Limb (tissue), 2 donors: ENCODE measurements at regions not wholly inside any gene's neighbourhood (a gene's known extent, or its start where the extent isn't known, plus 50 kb on each side); places are given as distances from the start of the nearest gene placed in this dataset.

Experiments
- DNase-seq, 2 donors: peaks; one replicate each; pipeline ENCODE4 v3.0.0-alpha.2; 2016; ENCODE audit errors: extremely low spot score in 2 of 2

DNA sequence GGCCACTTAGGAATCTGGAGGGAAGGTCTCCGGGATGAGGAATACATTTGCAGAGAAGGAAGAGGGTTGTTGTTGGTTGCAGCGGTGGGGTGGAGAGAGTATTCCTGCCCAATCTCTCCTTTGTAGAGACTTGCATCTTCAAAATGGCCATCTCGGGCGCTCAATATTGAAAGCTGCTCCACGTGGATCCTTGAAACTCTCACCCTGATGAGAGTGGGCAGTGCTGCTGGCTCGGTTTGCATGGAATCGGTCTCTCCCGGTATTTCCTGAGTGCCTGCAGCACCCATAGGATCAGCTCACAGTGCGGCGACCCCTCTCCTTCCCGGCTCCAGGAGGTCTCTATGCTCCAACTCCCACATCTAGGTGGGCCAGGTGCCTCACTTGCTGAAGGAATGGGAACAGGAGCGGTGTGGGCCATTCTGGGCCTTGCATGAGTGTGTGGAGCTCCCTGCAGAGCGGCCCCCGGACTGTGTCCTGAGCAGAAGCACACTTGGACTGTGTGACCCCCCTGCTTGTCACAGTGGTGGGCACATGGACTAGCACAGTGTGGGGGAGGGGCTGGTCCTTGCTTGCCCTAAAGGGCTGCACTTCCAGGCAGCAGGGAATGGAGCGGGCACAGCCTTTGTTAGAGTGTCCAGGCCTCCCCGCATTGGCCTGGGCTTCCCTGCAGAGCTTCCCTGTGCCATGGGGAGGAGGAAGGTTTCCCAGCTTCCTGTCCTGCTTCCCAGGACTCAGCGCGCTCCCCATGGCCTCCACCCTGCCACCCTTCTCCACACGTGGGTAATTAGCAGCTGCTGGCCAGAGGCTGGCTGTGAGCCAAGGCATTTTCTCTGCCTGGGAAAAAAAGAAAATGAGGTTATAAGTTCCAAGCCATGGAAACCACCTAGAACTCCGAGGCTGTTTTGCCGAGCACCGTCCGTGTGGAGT is 139.3 kb downstream of the IRF8 start:
- no peak for DNase-seq

DNA sequence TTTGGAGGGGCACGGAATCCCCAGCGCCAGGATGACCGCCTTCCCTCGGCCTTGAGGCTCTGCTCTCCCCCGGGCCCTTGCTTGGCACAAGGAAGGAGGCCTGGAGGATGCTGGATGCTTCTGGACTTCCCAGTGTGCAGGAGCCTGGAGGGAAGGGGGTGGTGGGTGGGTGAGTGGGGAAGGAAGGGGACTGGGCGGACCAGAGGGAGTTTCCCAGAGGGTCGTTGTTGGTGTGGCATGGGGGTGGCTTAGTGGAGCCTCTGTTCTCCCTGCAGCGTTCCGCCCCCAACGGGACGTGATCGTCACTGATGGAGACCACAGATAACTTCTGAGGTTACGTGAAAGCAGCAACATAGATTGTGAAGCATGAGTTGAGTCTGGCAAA is 140.0 kb downstream of the IRF8 start:
- DNase-seq: no peak

DNA sequence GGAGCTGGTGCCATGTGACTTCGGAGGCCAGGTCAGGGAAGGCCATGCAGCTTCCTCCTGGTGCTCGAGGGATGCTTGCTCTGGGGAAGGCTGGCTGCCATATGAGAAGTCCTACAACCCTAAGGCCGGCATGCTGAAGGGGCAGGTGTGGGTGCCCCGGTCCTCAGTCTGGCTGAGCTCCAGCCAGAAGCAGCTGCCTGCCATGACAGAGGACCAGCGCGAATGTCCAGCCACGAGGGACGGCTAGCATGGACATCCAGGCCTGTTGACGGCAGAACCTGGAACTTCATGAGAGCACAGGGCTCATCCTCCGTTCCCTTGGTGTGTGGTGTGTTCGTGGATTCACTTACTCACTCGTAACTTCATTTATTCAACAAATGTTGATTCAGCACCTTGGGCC is 140.6 kb downstream of the IRF8 start:
- no peak for DNase-seq

DNA sequence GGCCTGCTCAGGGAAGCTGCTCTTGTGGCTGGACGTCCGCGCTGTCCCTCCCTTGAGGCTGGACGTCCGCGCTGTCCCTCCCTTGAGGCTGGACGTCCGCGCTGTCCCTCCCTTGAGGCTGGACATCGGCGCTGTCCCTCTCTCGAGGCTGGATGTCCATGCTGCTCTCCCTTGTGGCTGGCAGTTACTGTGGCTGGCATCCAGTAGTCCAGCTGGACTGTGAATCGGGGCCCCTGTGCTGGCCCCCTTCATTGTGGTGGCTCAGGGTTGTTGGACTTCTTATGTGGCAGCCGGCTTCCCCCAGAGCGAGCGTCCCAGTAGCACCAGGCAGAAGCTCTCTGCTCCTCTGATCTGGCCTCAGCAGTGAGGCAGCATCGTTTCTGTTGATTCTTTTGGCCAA is 141.5 kb downstream of the IRF8 start:
- no peak for DNase-seq

DNA sequence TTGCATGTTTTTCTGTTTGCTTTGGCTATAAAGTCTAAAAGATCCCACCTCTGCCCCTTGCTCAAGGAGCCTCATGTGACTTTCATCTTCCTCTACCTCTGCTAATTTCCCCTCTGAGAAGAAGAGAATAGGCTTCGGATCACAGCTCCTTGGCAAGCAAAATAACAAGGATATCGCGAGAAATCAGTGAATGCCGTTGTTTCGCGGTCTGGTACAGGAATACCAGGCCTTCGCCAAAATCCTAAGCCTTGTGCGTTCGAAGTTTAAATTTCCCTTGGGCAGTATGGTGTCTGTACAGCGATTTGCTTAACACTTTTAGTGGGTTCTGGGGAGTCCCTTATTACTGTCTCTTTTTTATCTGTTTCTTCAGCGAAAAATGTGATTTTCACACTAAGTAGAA is 142.3 kb downstream of the IRF8 start:
- DNase-seq: no peak

DNA sequence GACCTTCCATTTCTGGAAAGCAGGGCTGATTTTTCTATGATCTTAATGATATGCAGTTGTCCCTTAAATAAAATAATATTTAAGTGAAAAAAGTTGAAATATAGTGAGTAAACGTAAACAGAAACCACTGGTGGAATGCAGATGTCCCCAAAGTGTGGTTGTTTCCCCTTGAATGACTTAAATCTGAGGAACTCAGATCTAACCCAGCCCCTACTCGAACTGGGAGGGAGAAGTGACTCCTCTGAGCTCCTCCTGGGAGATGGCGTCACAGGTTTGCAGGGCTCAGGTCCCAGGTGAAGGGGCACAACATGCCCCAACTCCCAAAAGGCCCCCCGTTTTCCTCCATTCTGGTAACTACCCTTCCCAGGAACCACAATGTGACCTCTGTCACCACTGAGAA is 142.8 kb downstream of the IRF8 start:
- no peak for DNase-seq

DNA sequence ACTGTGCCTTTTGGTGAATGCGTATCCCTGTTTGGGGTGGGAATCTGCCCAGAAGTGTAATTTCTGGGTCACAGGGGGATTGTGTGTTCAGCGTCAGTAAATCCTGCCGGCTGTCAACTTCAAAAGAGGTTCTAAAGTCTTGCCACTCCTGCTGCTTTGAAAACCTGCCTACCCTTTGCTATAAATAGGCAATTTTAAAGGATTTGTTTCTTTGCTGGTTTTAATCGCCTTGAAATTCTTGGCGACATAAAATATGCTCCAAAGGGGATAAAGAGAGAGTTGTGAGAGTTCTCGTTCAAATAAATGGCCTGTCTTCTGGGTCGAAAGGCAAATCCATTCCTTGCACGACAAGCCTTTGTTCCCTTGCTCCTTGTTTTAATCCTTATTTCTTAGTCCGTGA is 143.4 kb downstream of the IRF8 start:
- DNase-seq: no peak

DNA sequence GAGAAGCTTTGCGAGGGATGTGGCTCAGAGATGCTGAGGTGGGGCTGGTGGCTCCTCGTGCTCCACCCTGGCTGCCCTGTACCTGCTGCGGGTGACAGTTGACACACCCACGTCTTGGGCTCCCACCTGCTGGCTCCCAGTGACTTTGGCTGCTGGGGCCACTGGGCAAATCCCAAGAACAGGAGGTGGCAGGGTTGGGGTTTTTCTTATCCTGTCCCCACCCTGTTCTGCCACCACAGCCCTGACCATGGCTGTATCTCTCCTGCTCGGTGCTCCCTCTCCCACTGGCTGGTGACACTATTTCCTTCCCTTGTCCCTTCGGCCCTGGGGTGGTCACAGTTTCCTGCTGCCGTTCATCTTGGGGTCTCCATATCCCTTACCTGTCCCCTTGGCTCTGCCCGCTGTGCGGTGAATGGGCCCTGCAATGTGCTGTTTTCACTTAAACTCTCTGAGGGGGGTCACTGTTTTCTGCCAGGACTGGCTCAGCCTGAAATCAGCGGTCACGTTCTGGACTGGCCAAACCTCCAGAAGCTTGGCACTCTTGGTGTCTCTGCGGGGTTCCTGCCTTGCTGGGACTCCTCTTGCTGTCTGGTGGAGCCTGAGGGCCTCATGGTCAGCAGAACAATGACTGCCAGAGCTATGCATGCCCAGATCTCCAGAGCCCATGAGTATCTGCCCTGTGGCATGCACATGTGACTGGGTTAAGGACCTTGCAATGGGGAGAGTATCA is 144.2 kb downstream of the IRF8 start:
- DNase-seq: no peak

DNA sequence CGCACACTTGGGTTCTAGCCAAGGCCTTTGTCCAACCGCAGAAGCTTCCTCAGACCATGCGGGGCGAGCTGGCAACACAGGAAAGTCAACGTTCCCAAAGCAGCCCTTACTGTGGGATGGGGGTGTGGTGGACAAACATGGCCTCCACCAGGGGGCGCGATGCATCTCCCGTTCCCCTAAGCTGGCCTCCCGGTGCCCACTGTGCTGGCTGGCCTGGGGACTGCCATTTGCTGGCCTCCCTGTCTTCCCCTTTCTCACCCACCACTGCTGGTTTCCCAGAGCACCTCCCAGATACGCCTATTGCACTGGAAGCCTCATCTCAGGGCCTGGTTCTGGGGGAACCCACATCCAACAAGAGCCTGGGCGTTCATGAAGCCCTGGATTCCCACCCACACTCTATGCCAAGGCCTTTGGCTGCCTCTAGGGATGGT is 145.3 kb downstream of the IRF8 start:
- DNase-seq: peak in 1 of 2 donors; percentile 64

DNA sequence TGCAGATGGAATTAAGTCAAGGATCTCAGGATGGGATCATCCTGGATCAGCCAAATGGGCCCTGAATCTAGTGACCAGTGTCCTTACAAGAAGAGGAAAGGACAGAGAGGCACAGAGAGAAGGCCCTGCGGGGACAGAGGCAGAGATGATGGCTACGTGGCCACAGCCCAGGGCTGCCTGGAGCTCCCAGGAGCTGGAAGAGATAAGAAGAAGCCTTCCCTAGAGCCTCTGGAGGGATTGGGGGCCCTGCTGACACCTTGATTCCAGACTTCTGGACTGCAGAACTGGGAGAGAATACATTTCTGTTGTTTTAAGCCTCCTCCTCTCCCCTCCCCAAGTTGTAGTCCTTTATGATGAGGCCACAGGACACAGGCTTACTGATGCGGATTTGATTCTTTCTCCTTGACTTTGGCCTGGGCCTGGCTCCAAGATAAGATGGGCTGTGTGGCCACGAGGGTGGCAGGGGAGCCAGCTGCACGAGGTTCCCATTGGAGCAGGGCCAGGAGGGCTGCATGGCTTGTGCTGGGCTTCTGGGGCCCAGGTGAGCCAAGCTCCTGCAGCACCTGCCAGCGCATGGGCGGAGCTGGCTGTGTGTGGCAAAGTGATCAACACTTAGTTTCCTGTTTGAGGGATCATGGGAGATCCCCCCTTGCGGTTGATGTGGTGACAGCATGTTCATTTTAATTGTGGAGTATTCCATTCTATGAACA is 146.1 kb downstream of the IRF8 start:
- DNase-seq: no peak

DNA sequence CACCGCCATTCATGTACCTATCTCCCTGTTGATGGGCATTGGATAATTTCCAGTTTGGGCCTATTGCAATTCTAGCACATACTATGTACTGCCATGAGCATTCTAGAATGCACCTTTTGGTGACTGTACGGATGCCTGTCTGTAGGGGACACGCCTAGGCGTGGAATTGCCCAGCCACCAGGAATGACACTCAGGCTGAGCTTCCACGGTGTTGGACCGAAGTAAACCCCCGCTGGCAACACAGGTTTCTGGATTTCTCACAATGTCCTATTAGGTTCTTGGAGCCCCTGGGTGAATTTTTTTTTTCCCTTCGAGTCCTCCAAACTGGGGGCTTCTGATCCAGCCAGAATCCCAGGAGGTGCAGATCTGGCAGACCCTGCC is 146.6 kb downstream of the IRF8 start:
- no peak for DNase-seq

DNA sequence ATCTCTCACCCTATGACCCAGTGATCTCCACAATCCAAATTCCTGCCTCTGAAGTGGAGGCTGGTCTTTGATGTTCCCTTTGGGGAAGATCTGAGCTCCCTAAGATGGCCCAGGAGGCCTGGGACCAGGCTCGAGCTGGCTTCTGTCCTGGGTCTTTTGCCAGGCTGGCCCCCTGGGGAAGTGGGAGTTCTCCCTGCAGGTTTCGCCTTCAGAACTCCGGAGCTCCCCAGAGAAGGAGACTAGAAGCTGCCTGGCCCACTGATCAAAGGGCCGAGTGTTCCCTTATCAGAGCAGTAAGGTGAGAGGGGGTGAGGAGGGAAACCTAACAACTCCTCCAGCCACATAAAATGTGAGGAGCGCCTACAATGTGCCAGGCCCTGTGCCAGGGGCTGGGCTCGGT is 147.1 kb downstream of the IRF8 start:
- no peak for DNase-seq

DNA sequence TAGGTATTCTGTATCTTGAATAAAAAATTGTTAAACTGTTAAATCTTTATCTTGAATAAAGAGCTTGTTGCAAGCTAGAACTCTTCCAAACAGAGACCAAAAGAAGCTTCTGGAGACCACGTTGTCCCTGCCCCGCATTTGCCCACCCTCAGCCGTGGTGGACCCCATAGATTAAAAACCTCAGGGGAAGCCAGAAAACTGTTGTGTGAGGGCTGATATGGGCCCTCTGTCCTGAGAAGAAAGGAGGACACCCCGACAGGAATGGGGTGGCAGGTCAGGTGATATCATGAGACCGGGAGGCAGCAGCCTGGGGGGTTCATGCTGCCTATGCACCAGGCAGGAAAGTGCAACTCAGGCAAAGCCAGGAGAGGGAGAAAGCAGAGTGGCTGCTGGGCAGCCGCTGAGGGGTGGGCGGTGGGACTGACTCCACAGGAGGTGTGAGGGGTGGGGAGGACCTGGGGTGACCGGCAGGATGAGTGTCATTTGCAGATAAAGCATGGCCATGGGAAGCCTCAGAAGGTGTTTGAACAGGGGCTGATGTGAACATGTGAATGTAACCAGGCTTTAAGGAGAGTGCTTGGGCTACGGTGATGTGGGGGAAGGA is 147.8 kb downstream of the IRF8 start:
- DNase-seq: no peak

DNA sequence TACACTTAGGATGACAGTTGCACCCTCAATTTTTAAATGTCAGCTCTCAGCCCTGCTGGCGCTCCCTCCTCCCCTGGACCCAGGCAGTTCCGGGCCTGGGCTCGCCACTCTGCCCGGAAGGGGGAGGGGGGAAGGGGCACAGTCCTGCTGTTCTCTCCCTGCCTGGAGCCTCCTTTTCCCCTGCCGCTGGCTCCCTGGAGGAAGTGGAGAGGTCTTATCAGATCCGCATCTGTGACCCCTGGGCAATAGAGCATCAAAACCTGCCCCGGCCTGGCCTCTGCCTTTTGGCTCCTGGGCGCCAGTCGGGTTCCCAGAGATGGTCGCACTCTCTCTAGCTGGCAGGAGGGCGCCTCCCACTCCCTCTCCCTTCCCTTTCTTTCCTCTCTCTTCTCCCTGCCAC is 149.3 kb downstream of the IRF8 start:
- DNase-seq: no peak

DNA sequence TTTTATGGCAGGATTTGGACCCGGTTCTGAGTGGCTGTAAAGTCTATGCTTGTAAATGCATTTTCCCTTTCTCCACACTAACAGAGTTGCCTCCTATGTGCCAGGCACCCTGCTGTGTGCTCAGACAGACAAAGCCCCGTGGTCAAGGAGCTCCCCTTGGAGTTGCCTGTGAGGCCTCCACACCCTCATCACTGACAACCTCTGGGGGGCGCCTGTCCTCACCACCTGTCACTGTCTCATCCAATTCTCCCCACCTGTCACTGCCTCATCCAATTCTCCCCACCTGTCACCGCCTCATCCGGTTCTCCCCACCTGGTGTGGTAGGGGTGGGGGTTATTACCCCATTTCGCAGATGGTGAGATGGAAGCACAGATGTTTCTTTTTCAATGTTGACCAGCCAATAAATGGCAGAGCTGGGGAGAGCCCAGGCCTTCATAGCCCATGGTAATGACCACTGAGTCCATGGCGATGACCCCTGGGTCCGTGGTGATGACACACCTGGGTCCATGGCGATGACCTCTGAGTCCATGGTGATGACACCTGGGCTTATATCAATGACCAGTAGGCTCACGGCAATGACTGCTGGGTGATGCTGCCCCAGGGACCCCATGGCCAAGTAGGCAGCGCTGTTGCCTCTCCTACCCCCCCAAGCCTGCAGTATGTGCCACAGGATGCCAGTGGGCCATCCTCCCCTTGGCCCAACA is 150.1 kb downstream of the IRF8 start:
- DNase-seq: no peak

DNA sequence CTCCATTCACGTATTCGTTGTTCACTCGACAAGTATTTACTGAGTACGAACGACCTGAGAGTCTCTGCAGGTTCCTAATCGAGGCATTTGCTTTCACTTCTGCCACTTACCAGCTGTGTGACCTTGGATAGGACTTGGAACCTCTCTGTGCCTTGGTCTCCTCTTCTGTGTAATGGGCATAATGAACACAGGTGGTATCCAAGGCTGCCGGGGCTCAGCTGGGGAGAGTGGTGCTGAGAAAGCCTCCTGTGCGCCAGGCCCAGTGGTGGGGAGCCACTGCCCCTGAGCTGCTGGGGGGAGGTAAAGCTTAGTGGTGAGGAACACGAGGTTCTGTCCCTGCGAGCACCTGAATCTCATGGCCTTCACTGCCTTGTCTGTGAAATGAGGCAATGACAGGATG is 150.7 kb downstream of the IRF8 start:
- no peak for DNase-seq

DNA sequence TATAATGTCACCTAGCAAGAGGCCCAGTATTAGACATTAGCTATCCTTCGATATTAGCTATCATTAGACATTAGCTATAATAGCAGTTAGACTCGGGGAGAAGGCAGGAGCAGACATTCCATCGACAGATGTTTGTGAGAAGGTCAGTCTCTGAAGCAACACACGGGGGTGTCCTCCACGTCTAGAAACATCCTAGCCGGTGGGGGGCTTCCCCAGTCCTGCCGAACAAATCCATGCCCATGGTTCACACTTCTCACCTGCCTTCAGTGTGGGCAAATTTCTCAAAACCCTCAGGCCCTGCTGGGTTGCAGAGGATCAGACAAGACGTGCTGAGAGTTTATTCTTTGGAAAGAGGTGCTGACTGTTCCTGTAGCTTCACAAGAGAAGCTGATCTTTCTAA is 151.1 kb downstream of the IRF8 start:
- no peak for DNase-seq

DNA sequence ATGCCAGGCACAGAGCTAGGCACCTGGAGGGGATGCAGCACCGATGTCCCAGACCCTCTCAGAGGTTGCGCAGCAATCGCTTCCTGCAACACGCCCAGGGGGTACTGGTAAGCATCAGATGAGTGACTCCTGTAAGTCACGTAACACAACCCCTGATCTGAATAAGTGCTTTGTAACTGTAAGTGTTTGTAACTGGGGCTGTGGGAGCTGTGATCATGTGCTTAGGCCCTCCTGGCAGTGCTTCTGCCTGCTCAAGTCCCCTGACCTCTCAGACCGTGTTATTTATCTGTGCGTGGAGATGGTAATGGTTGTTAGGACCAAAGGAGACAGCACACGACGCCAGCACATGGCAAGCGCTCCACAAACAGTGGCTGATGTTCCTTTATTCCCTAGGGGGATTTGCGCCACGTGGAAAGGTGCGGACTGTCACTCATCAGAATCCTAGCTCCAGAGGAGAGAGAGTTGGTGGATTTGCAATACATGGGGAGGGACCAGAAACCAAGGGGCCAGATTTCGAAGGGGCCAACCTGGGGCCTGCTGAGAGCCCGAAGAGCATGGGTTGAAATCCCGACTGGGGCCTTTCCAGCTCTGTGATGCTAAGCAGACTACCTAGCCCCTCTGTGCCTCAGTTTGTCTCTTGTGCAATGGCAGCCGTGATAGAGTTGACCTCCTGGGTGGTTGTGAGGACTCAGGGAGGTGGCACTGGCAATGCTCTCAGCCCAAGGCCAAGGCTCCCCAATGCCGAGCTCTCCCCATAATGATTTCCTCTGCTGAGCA is 151.8 kb downstream of the IRF8 start:
- no peak for DNase-seq

DNA sequence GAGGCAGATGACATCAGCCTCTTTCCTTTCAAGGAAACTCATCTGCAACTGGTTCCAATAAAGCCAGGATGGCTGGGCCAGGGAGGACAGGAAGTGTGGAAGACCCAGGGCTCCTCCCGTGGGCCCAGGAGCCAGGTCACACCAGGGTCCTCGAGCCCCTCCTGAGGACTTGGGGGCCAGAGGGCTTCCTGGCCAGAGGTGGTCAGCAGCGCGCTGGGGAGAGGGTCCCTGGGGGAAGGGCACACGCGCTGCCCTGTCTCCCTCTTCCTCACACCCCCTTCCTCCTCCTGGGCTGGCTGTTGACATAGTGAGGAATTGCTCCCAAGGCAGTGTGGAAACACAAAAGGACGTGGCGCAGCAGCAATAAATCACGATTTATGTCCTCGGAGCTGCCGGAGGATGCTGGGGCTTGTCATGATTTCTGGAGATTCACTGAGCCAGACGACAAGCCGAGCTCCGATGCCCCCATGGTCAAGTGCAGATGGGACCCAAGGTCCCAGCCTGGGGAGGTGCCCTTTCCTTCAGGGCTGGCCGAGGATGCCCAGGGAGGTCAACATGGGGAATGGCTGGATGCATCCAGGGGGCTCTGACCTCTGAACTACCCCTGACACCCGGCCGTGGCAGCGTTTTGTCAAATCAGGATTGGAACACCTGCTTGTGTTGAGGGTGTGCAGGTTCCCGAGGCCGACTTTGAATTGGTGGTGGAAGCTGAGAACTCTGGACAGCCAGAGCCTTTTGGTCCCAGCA is 152.6 kb downstream of the IRF8 start:
- DNase-seq: no peak
